ENCODE measurements at regions not wholly inside any gene's neighbourhood (a gene's known extent, or its start where the extent isn't known, plus 50 kb on each side); places are given as distances from the start of the nearest gene placed in this dataset.
A peak's percentile ranks its signal among the peaks of the same experiment; 100 is the strongest.

DNA sequence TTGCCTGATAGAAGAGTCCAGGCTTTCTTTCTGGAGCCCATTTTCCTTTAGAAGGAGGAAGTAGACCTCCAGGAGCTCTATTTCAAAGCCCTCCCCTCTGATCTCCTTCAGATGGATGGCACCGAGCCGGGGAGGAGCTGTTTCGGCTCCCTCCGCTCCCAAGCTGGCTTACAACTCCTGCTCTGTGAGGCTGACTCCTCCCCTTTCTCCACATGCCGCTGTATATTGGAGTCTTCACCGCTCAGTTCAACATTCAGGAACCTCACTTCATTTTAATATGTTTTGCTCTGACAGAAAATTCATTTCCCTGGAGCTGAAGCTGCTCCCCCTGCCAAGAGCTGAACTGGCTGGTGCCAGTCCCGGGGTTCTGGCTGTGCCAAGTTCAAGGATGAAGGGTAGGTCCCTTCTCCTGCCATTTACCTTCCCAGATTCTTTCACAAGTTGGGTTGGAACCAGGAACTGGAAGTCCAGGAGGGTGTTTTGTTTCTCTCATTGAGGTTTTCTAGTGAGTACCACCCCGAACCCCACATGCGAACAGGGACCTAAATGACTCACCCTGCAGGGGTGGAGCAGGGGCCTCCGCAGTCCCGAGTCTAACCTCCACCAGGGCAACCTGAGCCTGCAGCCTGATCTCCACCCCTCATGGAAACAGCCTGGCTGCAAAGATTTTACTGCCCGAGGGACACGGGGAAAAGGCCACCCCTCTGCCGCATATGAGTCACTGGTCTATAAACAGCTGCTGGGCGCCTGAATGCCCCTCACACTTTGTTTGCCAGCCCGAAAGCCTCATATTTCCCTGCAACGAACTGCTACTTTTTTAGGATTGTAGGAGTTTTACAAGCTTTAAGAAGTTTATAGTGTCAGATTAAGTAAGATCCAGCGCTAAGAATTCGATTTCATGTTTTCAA is 68.6 kb upstream of the FOXA2 start:
- DNase-seq (ENCODE audit: low spot score), result peak; percentile 21

DNA sequence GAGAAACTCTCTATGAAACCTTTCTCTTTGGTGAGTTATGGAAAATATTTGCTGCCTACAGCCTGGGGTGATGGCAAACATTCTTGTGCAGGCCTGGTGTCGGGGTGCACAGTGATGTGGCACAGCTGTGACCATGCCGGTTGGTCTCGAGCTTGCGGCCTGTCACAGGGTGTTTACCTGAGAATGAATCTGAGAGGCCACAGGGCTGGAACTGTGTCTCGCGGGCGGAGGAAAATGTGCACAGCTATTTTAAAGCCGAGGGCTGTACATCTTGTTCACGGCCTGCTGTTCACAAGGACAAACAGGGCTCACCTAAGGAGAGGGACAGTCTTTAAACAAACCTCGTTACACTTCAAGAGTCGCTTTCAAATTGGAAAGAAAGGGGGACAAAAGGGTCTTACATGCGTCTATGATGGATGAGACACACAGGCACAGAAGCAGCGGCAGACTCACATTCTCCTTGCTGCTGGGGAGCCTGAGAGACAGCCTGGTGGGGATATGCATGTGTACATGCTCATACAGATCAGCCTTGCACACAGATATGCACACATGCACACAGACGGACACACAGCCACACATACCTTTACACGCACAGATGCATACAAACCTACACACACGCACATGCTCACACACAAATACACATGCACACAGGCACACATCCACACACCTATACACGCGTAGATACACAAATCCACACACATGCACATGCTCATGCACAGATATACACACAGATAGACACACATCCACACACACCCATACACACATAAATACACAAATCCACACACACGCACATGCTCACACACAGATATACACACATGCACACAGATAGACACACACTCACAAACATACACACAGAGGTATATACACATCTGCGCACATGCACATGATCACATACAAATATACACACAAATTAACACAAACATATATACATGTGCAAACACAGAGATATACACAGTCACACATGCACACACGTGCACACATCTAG is 69.6 kb upstream of the FOXA2 start:
- no peak for DNase-seq (ENCODE audit: low spot score)

DNA sequence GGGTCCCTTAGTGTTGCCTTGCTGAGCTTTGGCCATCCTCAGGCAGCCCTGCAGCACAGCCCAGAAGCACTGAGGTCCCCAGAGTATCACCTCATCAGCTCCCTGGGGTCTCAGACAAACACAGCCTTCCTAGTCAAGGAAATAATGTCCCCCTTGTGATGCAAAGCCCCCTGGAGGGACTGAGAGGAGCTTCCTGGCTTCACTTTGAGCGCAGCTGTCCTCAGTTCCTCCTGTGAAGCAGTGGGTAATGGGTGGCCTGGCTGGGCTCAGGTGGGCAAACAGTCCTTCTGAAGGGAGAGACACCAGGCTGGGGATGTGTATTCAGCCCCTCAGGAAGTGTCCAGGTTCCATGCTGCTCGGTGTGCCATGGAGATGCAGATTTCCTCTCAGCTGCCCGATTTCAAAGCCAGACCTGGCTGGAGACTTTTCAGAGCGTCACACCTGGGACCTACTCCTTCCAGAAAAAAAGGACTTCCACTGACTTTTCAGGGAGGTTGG is 79.2 kb upstream of the FOXA2 start:
- no peak for DNase-seq (ENCODE audit: low spot score)

DNA sequence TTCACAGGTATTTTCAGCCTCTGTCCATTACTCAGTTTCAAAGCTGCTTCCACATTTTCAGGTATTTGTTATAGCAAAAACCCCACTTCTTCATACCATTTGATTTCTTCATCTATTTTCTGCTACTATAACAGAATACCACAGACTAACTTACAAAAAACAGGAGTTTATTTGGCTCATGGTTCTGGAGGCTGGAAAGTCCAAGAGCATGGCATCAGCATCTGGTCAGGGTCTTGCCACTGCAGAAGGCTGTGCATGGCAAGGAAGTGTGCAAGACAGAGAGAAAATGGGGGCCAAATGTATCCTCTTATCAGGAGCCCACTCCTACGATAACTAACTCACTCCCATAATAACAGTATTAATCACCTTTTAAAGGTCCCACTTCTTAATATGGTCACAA is 82.8 kb upstream of the FOXA2 start:
- no peak for DNase-seq (ENCODE audit: low spot score)

DNA sequence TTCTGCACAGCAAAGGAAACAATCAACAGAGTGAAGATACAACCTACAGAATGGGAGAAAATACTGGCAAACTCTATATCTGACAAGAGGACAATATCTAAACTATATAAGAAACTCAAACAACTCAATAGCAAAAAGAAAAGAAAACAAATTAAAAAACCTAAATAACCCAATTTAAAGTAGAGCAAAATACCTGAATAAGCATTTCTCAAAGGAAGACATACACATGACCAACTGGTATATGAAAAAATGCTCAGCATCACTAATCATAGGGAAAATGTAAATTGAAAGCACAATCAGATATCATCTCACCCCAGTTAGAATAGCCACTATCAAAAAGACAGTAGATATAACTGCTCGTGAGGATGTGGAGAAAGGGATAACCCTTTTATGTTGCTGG is 87.8 kb upstream of the FOXA2 start:
- no peak for DNase-seq (ENCODE audit: low spot score)

DNA sequence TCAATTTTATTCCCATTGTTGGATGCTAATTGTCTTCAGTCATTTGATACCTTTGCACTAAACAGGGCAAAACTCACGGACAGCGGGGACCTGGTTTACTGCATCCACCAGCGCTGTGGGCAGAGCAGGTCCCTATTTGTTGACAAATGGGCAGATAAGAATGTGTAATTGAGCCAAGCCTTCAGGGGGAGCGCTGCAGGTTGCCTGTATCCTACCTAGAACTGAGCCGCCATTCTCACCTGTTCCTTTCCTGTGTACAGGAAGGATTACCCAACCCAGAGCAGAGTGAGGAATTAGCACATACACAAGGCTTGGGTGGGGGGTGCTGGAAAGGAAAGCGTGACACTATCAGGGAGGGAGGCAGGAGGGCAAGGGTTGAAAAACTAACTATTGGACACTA is 89.1 kb upstream of the FOXA2 start:
- DNase-seq (ENCODE audit: low spot score), result no peak

DNA sequence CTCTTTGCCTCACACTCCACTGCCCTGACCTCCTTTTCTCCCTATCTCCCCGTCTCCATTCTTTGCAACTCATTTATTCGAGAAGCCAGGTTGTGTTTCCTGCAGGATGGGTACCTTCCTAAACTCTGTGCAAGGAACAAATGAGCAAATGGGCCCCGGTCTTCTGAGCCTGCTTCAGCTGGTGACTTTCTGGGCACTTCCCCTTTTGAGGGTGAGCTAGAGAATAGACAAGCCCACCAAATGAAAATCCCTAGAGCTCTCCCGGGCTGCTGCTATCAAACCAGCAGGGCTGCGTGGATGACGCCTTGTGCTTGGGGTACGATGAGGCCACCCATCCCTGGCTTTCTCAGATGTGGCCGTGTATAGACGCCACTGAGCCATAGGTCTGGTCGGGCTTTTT is 91.0 kb upstream of the FOXA2 start:
- DNase-seq (ENCODE audit: low spot score), result no peak

DNA sequence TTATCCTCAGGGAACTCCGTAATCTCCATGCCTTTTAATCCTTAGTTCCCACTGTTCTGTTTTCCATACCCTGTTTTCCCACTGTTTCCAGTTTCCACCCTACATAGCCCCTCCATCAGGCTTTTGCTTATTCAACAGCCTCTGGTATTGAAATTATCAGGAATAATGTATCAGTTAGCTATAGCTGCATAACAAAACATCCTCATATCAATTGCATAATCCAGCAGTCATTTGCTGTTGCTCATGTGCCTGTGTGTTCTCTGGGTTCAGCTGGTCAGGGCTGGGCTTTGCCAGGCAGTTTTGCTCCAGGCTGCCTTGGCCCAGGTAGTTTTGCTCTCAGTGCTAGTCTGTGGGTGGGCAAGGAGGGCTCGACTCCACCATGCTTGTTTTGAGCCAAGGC is 94.3 kb upstream of the FOXA2 start:
- no peak for DNase-seq (ENCODE audit: low spot score)

DNA sequence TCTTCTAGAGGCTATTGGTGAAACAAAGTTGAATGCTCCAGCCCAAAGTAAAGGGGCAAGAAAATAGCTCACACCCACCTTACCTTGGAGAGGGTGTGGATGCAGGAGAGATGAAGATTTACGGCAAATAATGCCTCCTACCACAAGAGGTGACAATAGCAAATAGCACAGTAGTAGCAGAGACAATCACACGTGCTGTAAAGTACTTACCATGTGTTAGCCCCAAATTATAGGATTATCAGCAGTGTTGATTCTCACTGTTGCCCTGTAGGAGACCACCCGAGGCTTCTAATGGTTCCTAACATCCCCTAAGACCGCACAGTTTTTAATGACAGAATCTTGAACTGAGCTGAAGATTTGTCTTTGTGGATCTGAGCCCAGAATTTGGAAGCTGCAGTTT is 94.8 kb upstream of the FOXA2 start:
- DNase-seq (ENCODE audit: low spot score), result no peak

DNA sequence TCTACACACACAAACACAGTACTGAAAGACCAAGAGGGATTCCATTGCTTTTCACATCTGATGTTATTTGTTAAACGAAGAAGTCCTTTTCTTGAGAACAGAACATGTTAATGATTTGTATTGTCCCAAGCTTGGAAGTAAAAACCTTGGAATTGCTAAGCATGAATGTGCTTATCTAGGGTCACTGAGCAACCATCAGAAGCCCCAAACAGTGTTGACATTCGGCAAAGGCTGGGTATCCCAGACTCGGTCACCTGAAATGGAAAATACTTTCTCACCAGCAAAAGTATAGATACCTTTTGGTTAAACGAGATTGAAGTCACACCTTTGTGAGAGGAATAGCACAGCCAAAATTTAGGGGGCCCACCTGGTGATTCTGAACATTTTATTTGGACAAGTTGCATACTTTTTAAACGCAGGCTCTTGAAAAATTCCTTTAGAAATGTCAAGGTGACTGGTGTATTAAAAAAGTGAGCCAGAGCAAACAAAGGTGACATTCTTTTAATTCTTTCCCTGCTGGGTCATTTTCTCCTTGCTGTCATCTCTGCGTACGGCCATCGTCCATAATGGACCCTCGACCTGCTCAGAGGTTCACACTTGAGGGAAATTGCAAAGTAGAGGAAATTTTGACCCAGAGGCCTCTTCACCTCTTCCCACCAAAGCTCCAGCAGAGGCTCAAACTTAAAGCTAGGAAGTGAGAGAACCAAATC is 95.8 kb upstream of the FOXA2 start:
- DNase-seq (ENCODE audit: low spot score), result no peak

DNA sequence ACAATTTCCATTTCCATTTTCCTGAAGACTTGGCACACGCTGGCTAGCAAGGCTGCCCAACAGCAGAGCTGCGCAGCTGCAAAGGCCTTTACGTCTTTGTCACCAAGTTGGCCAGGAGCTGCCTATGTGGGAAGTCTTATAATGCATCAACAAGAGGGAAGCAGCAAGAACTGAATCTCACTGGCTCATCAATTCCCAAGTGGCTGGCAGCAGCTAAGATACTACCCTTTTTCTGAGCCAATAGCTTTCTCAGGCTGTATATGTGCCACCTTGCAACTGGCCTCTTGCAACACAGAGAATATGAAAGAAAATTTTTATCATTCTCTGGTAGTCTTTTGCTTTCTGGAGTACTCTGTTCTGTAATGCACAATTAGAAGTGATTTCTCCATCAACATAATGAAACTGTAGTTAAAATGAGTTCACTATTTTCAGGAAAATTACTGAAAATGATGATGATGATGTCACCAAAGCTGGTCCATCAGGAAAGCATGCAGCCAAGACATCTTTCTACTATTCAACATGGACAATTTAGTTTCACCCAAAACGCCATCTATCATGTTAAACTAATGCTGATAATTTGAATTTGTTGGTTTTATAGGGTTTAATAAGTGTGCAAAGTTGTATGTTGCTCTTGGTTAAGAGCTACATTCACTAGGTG is 97.3 kb upstream of the FOXA2 start:
- DNase-seq (ENCODE audit: low spot score), result no peak

DNA sequence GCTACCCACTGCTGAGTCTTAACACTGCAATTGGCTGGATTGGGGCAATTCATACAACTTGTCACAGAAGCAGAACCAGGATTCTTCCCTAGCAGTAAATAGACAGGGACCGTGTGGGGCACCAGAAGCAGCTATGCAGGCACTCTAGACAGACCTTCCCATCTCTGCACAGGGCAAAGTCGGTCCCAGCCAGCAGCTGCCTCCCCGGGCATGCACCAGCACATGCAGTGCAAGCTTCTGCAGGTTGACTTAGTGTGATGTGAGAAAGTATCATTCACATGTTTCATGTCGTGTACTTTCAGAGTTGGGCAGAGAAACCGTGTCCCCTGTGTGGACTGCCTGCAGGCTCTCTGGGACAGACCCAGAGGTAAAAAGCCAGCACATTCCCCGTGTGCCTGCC is 98.0 kb upstream of the FOXA2 start:
- DNase-seq (ENCODE audit: low spot score), result no peak

DNA sequence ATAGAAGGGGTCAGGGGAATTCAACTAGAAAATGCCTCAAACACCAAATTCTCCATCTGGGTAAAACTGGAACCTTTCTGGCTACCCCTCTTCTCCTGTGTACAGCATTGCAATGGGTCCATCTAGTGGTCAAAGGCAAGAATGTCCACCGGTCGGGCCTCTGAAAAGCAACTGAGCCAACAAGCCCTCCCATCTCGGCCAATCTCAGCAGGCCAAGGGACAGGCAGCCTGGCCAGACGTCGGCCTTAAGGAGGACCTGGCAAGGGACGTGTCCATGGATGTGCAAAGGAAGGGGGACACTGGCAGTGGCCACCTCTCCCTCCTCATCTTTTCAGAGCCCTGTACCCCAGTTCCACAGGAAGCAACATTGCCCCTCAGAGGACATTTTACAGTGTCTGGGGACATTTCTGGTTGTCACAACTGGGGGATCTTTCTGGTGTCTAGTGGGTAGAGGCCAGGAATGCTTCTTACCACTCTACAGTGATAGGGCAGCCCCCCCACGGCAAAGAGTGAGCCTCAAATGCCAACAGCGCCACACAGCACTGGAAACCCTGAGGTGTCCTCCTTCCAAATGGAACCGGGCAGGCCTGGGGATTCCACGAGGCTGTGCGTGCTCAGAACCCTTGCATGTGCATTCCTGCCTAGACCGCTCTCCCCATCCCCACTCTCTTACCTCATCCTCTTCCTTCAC is 99.8 kb upstream of the FOXA2 start:
- DNase-seq (ENCODE audit: low spot score), result peak; percentile 81

DNA sequence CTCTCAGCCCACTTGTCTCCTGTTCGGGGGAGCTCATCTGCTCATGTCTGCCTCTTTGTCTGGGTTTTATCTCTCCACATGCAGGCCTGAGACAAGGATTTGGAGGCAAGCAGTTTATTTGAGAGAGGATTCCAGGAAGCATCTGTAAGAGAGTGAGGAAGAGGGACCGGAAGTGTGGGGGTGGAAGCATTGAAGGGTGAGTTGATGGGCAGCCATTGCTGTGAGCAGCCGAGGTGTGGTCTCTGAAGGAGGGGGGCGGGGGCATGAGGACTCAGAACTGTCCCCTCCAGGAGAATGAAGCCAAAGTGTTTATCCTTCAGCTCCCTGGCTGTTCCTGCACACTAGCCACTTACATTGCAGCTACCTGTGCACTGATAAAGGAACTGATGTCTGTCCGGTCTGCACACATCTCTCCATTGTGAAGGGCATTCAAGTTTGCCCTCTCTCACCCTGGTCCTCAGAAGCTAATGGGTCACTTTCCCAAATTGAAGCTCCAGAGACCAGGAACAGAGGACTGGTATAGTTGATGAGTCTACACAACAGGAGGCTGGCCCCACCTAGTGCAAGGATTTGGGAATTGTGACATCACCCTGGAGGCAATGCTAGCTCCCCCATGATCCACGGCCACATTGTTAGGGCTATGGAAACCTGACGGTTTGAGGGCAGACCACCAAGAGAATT is 100.5 kb upstream of the FOXA2 start:
- DNase-seq (ENCODE audit: low spot score), result no peak

DNA sequence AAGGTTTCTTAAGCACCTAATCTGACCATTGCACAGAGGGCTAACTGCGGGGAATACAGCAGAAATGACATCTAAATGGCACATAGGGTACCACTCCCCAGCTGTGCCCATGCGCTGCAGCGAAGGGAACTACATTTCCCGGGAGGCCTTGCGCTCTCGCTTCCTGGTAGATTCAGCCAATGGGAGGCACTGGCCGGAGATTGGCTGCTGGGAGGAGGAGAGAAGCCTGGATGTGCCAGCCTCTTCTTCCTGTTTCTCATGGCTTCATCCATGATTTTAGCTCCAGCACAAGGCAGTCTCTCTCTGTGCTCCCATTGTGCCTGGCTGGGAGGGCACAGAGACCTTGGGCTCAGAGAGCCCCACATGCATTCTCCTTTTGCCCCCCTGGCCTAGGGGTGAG is 101.7 kb upstream of the FOXA2 start:
- DNase-seq (ENCODE audit: low spot score), result peak; percentile 78

DNA sequence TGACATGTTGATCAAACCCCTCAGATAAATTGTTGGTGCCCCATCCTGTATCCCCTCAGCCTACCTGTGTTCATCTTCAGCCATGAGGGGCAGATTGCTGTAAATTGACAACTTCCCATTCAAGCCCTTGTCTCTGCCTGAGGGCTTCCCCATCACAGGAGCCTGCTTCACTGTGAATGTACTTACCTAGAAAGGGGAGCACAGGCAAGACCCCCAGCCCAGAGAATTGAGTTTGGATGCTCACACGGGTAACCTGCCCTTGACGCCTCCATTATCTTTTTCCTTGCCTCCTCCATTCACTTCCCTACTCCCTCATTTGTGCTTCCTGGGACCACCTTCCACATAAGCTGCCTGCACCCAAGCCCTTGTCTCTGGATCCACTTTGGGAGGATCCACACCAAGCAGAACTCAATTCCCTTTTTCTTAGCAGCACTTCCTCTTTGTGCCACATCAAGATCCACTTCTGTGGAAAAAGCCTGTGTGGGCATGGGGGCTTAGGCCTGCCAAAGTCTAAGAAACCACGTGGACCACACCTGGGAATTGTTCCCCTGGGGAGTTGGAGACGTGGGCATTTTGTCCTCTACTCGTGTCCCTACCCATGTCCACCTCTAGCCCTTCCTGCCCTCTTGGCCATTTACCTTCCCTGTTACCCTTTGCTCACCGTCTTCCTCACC is 103.4 kb upstream of the FOXA2 start:
- DNase-seq (ENCODE audit: low spot score), result no peak

DNA sequence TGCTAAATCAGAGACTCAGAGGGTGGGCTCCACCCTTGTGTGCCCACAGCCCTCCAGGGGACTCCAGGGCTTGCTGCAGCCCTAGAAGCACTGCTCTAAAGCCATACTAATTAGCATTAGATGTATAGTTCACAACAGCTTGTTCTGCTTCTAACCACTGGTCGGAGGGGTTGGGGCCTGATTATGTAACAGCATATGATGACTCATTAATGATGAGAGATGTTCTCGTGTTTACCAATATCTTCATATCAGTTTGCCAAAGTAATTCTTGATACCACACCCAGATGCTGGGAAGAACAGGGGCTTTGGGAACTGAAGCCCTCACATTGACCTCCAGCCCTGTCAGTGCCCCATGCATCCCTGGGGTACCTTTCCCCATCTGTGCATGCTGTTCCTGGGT is 104.1 kb upstream of the FOXA2 start:
- DNase-seq (ENCODE audit: low spot score), result no peak

DNA sequence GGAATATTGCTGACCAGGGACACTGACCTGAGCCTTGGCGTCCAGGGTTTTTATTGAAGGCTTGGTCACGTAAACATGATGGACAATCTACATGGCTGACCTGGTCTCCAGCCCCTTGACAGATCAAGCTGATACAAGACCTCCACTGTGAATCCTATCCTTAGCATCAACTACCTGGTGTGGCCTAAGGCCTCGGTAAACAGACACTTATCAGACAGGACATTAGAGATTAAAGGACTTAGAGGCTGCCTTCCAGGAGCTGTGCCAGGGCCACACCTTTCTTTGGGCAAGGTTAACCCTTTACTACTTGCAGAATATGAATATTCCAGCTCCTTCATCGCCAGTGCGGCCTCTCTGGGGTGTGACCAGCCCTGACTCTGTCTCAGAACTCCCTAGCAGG is 104.9 kb upstream of the FOXA2 start:
- DNase-seq (ENCODE audit: low spot score), result no peak

DNA sequence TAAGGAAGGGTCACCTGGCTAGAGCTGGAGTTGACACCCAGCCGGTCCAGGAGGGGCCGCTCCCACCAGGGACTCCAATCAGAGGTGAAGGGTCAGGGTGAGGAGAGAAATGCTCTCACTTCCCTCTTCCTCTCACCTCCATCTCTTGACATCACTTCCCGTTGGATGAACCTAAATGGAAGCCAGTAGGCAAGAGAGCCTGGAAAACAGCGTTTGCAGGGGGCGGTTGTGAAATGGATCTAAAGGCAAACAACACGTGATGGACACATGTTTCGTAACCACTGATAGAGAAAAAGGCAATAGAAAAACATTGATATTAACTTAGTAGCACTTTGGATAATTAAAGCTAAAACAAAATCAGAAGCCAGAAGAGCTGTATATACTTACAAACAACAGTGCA is 105.6 kb upstream of the FOXA2 start:
- DNase-seq (ENCODE audit: low spot score), result no peak

DNA sequence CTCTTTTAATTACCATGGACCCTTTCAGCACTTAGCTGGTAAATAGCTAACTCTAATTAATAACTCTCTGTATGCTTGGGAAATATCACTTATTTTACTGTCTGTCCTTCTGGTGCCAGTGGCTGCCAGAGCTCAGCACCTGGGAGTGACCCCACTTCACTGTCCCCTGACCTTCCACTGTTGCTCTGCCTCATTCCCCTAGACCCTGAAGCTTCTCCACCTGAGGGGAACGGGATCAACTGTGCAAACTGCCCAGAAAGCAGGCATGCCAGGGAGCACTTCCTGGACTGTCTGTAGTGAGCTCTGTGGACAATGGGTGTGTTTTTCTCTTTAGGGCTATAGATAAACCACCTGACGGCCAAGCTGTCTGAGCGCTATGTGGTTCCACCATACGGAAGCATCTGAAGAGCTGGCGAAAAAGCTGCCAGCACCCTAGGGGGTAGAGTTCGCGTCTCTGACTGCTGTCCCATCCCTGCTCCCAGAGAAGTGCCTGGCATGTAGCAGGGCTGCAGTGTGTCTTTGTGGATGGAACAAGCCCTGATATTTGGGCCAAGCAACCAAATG is 106.3 kb upstream of the FOXA2 start:
- no peak for DNase-seq (ENCODE audit: low spot score)

Measured in AG20443 (cell line).